GM21717 (cell line): ENCODE measurements at regions not wholly inside any gene's neighbourhood (a gene's known extent, or its start where the extent isn't known, plus 50 kb on each side); places are given as distances from the start of the nearest gene placed in this dataset.

ENCODE experiments used
- ATAC-seq: cut with Tn5 transposase; IDR thresholded peaks from one replicate; pipeline ENCODE4 v1.9.1; 2021; ENCODE audit warnings: mild to moderate bottlenecking, moderate library complexity; ENCODE audit not compliant: unreplicated experiment

DNA sequence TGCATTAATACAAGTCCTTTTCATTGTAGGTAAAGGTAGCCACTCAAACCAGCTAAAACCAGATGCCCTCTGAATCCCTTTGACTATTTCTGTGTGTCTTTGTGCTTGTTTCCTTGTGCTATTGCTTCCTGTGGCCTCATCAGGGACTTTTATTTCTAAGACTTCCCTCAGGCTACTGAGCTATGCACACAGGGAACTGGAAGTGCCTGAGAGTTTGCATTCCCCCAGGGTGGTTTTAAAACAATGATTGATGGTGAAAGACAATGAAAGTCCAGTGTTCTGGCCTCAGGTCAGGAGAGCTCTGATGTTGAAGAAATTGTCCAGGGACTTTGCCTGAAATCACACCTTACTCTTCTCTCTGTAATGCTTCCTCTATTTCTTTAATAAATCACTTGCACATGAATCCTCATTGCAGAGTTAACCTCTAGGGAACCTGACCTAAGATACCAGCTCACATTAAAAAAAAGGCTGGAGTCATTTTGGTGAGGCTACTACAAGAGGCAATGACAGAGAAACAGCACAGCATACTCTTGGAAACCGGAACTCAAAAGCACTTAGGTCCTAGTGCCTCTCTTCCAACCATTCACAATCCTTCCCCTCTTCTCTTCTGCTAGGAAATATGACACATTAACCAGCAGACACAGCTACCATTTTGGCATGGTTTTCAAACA lies 158.1 kb upstream of the NREP start:
- no peak for ATAC-seq

- ATAC-seq = no peak
These were observed 145.4 kb upstream of the NREP start for GRCh38 chr5:111902436-111902835.

GRCh38 chr5:111901296-111901695 lies 144.3 kb upstream of the NREP start:
- ATAC-seq = no peak

DNA sequence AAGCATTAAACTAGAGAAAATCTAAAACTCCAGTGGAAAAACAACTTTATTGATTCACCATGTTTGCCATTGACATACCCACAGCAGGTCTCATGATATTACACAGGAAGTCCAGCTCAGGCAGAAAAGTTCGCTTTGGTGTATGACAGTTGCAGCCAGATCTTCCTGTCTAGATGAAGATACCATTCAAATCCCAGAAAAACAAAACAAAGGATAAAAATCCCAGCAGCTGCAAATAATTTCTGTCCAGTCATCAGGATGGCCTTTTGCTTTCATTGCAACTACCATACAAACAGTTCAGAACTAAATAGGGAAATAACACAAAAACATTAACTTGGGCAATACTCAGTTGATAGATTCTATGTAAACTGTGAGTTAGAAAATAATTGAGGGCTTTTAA lies 136.0 kb upstream of the NREP start:
- no peak for ATAC-seq

GRCh38 chr5:111887706-111888105 lies 130.7 kb upstream of the NREP start:
- no peak for ATAC-seq

GRCh38 chr5:111869681-111870080 lies 112.7 kb upstream of the NREP start:
- ATAC-seq = no peak

GRCh38 chr5:111865356-111865755 lies 108.4 kb upstream of the NREP start:
- ATAC-seq = no peak

DNA sequence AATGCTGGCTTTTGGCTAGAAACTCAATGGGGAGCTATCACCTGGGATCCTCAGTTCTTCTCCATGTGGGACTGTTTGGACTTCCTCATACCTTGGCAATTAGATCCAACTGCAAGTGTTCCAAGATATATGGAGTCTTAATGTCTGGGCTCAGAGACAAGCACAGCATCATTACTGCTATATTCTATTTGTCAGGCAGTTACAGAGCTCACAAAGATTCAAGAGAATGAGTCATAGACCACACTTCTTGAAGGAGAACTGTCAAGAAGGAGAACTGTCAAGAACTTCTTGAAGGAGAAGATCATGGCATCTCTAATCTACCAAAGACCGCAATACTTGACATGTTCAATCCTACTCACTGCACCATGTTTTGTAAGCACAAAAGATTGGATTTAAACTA lies 106.8 kb upstream of the NREP start:
- ATAC-seq = no peak

GRCh38 chr5:111859533-111860270 lies 102.7 kb upstream of the NREP start:
- ATAC-seq = no peak

DNA sequence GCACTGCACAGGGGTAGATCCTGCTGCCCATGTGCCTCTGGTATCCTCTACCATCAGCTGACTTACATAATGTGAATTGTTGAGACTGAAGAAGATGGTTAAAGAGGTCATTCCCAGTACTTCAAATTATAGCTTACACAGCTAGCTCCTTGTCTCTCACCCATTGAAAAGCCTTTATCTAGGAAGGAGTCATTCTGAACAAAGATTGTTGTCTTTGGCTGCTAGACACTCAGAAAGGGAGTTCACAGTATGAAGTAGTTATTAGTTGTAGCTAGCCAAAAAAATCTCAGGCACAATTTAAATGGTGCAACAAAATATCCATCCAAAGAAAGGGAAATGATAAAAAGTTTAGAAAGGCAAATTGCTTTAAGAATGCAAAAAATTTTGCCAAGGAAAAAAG lies 102.0 kb upstream of the NREP start:
- ATAC-seq = no peak

DNA sequence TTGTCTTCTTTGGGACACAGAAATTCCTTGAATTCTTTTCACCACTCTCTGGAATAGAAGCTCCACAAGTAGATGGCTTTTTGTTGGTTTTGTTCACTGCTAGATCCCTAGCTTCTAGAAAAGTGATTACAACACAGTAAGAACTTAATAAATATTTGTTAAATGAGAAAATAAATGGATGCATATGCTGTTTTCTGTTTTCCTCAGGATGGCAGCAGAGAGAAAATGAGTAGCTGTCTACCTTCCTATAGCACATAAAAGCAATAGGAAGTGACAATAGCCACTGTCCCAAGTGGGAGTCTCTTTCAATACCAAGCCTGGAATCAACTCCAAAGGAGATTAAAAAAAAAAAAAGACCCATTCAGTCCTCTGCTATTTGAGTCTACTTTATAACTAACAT lies 100.6 kb upstream of the NREP start:
- ATAC-seq = no peak

GRCh38 chr5:111856876-111857466 lies 100.0 kb upstream of the NREP start:
- no peak for ATAC-seq

DNA sequence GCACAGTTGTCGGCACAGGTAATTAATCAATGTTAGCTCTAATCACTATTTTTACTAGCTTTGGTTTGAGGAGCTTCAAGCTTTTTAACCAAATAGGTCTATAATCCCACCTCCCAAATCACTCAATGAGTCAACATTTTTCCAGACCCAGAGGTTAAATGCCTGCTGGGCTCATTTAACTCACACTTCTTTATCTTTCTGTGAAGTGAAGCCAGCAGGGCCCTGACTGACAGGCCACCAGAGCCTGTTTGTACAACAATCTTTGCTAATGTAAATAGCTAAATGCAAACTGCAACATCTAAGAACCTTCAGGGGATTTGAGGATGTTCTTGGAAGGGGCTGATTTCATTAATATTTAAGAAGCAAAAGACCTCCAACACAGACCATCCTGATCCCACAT lies 98.4 kb upstream of the NREP start:
- no peak for ATAC-seq

DNA sequence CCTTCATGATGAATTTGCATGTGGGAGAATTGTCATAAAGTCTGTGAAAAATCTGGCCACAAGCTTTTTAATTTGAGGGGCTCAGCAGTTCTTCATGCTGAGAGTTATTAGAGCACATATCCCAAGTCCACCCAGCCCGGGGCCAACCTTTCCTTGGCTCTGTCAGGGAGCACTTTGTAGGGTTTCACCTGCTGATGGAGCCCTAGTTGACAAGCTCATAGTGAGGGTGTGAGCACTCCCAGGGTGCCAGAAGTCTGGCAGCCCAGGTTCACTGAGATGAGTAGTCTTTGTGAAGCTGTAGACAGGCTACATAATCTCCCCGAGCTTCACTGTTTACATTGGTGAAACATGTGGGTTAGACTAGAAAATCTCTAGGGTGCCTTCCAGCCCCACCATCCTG lies 97.2 kb upstream of the NREP start:
- ATAC-seq = no peak

GRCh38 chr5:111853748-111854147 lies 96.8 kb upstream of the NREP start:
- no peak for ATAC-seq

- no peak for ATAC-seq
These were observed 94.9 kb upstream of the NREP start for GRCh38 chr5:111851631-111852548.

DNA sequence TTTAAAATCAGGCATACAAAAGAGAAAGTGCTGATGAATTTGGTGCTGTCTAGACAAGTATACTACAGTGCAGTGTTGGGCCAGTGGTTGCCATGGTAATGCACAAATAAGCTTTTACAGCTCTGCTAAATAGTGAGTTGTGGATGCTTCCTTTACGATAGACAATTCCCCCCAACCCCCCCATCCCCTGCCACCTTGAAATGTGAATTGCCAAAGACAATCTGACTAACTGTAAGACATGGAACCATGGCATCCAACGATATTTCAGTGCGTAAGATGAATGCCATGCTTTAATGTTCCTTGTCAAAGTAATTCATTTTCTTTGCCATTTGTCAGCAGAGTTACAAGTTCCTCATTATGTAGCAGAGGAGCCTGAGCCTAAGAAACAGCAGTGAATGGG lies 91.5 kb upstream of the NREP start:
- ATAC-seq = no peak

DNA sequence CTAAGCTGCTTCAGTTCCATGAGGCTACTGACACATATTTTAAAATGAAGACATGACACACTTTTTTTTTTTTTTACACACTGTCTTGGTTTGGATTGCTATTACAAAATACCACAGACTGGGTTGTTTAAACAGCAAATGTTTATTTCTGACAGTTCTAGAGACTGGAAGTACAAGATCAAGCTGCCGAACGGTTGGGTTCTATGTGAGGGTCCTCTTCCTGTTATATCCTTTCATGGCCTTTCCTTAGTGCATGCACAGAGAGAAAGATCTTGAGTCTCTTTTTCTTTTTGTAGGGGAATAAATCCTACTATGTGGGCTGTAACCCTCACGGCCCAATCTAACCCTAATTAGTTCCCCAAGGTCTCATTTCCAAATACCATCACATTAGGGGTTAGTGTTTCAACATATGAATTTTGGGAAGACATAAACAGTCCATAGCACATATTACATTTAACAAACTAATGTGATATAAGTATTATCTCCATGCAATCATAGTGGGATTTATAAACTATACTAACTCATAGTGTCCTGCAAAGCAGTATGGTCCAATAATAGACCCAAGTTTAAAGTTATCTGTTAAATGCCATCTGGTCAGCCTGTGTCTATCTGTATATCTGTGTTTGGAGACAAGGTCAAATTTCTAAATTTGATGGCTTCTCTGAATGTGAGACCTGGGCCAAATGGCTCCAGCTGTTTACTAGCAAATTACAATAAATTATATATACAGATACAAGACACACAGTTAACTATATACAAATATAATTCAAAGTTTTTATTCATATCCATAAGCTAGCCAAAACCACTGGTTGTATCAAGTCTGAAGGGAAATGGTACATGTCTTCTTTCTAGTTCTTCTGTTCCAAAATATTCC lies 90.3 kb upstream of the NREP start:
- no peak for ATAC-seq

GRCh38 chr5:111840036-111840674 lies 83.2 kb upstream of the NREP start:
- no peak for ATAC-seq

- ATAC-seq = no peak
These were observed 82.4 kb upstream of the NREP start for GRCh38 chr5:111839438-111839837.
